NOMO-1 (cell line): ENCODE measurements at regions not wholly inside any gene's neighbourhood (a gene's known extent, or its start where the extent isn't known, plus 50 kb on each side); places are given as distances from the start of the nearest gene placed in this dataset.

ENCODE experiments used
- DNase-seq, 2 experiments: peaks; one replicate each; lab custom pipeline; 2025; ENCODE audit not compliant: unreplicated experiment in 2 of 2; lab: John Stamatoyannopoulos, UW

DNA sequence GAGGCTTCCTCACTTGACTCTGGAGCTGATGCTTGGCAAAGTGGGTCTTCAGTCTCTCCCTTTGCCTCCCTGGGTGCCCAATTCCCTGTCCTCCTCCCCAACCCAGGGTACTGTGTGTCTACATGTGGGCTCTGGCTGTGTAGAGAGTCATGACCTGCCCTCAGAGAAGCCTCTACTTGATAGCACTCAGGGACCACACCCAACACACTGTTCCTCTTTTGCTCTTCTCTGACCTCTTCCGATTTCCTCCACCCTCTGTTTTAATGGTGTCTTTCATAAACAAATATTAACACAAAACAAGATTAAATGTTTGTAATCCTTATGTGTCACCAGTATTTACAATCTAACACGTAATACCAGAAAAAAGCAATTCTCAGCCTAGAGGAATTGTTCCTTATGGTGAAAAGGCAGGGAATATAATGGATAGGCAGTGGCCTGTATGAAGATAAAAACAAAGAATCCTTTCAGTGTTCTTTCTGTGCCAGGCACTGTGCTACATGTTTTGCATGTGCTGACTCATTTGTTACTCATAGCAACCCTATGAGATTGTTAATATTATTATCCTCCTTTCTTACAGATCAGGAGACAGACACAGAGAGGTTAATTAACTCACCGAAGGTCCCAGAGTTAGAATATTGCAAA, 58.2 kb downstream of the HSD3B1 start:
- peak; percentile 73 to 91 for DNase-seq

GRCh38 chr1:119569095-119569494, 62.1 kb downstream of the HSD3B1 start:
- peak in 1 of 2 experiments; percentile 13 for DNase-seq
